Body of pancreas (tissue), 4 donors: ENCODE measurements at regions not wholly inside any gene's neighbourhood (a gene's known extent, or its start where the extent isn't known, plus 50 kb on each side); places are given as distances from the start of the nearest gene placed in this dataset.
"Not testable (repeated sequence)": the region's sequence is repeated elsewhere in the genome, so short reads cannot be mapped to it uniquely, and the experiment has no call there.

Source experiments
- CTCF ChIP-seq, 7 experiments: fragments of 450-650 bp in 4 of 7; fragments of 200-600 bp in 3 of 7; sonication (generic) in 3 of 7; IDR thresholded peaks; one replicate each; pipeline ENCODE4 v1.5.1; 2016 to 2019; ENCODE audit warnings: antibody characterized with exemption in 7 of 7
- POLR2A ChIP-seq, 3 donors: fragments of 450-650 bp; IDR thresholded peaks; one replicate each; pipeline ENCODE4 v1.6.1; 2016; ENCODE audit warnings: antibody characterized with exemption in 3 of 3, mild to moderate bottlenecking in 2 of 3

- TF ChIP-seq CTCF, POLR2A (IDR thresholded peaks at IDR 0.05): not testable (repeated sequence)
These were observed 1098.6 kb downstream of the GATA3 start for GRCh38 chr10:9153057-9153456.
